ENCODE measurements at regions not wholly inside any gene's neighbourhood (a gene's known extent, or its start where the extent isn't known, plus 50 kb on each side); places are given as distances from the start of the nearest gene placed in this dataset.
"Not testable (repeated sequence)": the region's sequence is repeated elsewhere in the genome, so short reads cannot be mapped to it uniquely, and the experiment has no call there.

- TF ChIP-seq POLR2A (IDR thresholded peaks at IDR 0.05; ENCODE audit: low read length); GATA1 (IDR thresholded peaks at IDR 0.05; ENCODE audit: low read depth, low read length): not testable (repeated sequence)
Observed at GRCh38 chr4:52409766-52410165, 249.3 kb downstream of the USP46 start.

Measured in erythroblast (primary cell).